ENCODE measurements at regions not wholly inside any gene's neighbourhood (a gene's known extent, or its start where the extent isn't known, plus 50 kb on each side); places are given as distances from the start of the nearest gene placed in this dataset.

- no peak for TF ChIP-seq CTCF (conservative IDR thresholded peaks at IDR 0.05; ENCODE audit: low read depth in 2 of 2)
- no peak for TF ChIP-seq EZH2phosphoT487 (IDR thresholded peaks at IDR 0.05; ENCODE audit: unreplicated experiment)
- TF ChIP-seq, protein P1, sequence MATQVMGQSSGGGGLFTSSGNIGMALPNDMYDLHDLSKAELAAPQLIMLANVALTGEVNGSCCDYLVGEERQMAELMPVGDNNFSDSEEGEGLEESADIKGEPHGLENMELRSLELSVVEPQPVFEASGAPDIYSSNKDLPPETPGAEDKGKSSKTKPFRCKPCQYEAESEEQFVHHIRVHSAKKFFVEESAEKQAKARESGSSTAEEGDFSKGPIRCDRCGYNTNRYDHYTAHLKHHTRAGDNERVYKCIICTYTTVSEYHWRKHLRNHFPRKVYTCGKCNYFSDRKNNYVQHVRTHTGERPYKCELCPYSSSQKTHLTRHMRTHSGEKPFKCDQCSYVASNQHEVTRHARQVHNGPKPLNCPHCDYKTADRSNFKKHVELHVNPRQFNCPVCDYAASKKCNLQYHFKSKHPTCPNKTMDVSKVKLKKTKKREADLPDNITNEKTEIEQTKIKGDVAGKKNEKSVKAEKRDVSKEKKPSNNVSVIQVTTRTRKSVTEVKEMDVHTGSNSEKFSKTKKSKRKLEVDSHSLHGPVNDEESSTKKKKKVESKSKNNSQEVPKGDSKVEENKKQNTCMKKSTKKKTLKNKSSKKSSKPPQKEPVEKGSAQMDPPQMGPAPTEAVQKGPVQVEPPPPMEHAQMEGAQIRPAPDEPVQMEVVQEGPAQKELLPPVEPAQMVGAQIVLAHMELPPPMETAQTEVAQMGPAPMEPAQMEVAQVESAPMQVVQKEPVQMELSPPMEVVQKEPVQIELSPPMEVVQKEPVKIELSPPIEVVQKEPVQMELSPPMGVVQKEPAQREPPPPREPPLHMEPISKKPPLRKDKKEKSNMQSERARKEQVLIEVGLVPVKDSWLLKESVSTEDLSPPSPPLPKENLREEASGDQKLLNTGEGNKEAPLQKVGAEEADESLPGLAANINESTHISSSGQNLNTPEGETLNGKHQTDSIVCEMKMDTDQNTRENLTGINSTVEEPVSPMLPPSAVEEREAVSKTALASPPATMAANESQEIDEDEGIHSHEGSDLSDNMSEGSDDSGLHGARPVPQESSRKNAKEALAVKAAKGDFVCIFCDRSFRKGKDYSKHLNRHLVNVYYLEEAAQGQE (IDR thresholded peaks at IDR 0.05; ENCODE audit: unreplicated experiment): no peak
- TF ChIP-seq POLR2AphosphoS5 (IDR thresholded peaks at IDR 0.05; ENCODE audit: low read depth): no peak
- TF ChIP-seq EZH2 (IDR thresholded peaks at IDR 0.05; ENCODE audit: low read depth, unreplicated experiment): no peak
- TF ChIP-seq CREB1 (CRISPR knock-in tag; IDR thresholded peaks at IDR 0.05; ENCODE audit: low read depth): no peak
- TF ChIP-seq, protein P2, sequence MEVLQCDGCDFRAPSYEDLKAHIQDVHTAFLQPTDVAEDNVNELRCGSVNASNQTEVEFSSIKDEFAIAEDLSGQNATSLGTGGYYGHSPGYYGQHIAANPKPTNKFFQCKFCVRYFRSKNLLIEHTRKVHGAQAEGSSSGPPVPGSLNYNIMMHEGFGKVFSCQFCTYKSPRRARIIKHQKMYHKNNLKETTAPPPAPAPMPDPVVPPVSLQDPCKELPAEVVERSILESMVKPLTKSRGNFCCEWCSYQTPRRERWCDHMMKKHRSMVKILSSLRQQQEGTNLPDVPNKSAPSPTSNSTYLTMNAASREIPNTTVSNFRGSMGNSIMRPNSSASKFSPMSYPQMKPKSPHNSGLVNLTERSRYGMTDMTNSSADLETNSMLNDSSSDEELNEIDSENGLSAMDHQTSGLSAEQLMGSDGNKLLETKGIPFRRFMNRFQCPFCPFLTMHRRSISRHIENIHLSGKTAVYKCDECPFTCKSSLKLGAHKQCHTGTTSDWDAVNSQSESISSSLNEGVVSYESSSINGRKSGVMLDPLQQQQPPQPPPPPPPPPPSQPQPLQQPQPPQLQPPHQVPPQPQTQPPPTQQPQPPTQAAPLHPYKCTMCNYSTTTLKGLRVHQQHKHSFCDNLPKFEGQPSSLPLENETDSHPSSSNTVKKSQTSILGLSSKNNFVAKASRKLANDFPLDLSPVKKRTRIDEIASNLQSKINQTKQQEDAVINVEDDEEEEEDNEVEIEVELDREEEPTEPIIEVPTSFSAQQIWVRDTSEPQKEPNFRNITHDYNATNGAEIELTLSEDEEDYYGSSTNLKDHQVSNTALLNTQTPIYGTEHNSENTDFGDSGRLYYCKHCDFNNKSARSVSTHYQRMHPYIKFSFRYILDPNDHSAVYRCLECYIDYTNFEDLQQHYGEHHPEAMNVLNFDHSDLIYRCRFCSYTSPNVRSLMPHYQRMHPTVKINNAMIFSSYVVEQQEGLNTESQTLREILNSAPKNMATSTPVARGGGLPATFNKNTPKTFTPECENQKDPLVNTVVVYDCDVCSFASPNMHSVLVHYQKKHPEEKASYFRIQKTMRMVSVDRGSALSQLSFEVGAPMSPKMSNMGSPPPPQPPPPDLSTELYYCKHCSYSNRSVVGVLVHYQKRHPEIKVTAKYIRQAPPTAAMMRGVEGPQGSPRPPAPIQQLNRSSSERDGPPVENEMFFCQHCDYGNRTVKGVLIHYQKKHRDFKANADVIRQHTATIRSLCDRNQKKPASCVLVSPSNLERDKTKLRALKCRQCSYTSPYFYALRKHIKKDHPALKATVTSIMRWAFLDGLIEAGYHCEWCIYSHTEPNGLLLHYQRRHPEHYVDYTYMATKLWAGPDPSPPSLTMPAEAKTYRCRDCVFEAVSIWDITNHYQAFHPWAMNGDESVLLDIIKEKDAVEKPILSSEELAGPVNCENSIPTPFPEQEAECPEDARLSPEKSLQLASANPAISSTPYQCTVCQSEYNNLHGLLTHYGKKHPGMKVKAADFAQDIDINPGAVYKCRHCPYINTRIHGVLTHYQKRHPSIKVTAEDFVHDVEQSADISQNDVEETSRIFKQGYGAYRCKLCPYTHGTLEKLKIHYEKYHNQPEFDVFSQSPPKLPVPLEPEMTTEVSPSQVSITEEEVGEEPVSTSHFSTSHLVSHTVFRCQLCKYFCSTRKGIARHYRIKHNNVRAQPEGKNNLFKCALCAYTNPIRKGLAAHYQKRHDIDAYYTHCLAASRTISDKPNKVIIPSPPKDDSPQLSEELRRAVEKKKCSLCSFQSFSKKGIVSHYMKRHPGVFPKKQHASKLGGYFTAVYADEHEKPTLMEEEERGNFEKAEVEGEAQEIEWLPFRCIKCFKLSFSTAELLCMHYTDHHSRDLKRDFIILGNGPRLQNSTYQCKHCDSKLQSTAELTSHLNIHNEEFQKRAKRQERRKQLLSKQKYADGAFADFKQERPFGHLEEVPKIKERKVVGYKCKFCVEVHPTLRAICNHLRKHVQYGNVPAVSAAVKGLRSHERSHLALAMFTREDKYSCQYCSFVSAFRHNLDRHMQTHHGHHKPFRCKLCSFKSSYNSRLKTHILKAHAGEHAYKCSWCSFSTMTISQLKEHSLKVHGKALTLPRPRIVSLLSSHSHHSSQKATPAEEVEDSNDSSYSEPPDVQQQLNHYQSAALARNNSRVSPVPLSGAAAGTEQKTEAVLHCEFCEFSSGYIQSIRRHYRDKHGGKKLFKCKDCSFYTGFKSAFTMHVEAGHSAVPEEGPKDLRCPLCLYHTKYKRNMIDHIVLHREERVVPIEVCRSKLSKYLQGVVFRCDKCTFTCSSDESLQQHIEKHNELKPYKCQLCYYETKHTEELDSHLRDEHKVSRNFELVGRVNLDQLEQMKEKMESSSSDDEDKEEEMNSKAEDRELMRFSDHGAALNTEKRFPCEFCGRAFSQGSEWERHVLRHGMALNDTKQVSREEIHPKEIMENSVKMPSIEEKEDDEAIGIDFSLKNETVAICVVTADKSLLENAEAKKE (CRISPR knock-in tag; IDR thresholded peaks at IDR 0.05): no peak
- TF ChIP-seq, protein P3, sequence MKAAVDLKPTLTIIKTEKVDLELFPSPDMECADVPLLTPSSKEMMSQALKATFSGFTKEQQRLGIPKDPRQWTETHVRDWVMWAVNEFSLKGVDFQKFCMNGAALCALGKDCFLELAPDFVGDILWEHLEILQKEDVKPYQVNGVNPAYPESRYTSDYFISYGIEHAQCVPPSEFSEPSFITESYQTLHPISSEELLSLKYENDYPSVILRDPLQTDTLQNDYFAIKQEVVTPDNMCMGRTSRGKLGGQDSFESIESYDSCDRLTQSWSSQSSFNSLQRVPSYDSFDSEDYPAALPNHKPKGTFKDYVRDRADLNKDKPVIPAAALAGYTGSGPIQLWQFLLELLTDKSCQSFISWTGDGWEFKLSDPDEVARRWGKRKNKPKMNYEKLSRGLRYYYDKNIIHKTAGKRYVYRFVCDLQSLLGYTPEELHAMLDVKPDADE (IDR thresholded peaks at IDR 0.05): no peak
- no peak for TF ChIP-seq JUNB (IDR thresholded peaks at IDR 0.05; ENCODE audit: unreplicated experiment)
- TF ChIP-seq ZNF114 (CRISPR knock-in tag; IDR thresholded peaks at IDR 0.05): no peak
Measured at GRCh38 chr20:30985386-30985785, 272.1 kb upstream of the DEFB115 start.
